ENCODE measurements at regions not wholly inside any gene's neighbourhood (a gene's known extent, or its start where the extent isn't known, plus 50 kb on each side); places are given as distances from the start of the nearest gene placed in this dataset.

DNA sequence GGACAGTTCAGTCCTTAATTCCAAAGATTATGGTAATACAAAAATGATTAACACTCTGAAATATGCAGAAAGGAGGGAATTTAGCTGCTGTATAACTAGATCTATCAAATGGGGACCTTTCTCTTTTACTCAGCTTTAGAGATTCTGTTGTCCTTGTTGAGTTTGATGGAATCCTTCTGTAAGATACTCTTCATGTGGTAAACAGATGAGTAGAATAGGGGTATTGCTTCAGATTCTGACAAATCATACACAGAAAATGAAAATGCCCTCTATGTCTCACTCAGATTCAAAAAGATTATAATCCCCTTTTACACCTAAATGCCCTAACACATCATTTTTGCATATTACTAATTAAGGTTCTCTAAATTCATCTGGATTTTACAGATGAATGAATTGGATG lies 50.7 kb downstream of the ARHGAP35 start:
- no peak for DNase-seq

DNA sequence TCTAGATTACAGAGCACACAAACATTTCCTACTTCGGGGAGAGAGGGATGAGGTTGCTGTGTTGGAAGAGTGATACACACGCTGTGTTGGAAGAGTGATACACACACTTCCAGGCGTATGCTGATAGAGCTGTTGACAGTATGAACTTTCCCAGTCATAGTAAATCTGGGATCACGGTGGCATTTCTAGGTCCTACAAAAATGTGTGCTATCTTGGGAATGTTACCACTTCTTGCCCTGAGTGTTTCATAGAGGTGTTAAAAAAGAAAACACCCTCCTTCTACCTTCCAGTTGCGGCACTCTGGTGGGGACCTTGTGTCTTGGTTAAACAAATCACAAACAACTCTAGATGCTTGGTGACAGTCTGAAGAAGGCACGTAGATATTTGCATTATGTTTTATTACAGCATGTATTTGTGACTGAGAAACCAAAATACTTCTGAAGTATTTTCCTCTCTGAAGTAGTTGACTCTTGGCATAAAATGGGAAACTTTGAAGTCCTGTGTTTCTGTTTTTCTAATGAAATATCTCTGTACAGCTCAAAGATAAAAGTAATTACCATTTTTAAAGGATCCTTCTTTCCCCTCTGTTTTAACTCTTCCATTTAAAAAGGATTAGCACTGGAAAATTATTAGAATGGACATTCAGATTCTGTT lies 52.5 kb downstream of the ARHGAP35 start:
- DNase-seq = no peak

DNA sequence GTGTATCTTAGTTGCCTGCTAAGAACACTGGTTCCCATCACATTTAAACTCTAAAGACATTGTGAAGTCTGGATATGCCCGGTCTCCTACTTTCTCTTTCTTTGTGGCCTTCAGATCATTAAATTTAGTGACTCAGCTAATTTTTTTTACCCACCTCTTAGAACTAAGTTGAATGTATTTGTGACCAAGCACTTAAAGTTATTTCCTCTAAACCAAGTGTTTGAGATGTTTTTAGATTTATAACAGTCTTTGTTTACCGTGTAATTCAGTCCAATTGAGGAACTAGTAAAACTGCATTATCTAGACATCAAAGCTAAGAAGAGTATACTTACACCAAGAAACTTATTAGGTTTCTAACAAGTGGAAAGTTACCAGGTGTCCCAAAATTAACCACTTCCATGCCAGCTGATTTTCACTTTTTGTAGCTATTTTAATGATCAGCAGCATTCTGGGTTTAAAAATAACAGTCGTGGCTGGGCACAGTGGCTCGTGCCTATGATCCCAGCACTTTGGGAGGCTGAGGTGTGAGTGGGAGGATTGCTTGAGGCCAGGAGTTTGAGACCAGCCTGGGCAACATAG lies 53.1 kb downstream of the ARHGAP35 start:
- no peak for DNase-seq

DNA sequence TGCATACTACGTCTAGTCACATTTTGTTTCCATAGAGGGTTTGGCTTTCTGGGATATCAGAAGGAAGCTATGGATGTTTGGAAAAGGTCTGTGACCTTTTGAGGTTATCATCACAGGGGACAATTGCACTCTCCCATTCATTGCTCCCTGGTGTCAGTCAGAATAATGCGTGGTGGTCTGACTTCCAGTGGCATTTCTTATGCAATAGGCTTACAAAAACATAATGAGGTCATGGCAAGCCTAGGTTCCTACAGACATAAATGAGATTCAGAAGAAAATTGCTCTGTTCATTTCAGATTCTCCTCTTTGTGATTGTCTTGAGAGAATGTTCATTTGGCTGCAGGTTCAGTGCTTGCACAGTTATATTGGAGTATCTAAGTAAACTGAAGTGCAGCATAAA lies 54.6 kb downstream of the ARHGAP35 start:
- DNase-seq = no peak

DNA sequence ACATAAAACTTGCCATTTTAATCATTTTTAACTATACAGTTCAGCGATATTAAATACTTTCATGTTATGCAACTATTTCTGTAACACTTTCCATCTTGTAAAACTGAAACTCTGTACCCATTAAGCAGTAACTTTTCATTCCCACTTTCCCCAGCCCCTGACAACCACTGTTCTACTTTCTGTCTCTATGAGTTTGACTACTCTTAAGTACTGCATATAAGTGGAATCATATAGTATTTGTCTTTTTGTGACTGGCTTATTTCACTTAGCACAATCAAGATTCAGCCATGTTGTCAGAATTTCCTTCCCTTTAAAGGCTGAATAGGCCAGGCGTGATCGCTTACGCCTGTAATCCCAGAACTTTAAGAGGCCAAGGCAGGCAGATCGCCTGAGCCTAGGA lies 56.2 kb downstream of the ARHGAP35 start:
- no peak for DNase-seq

DNA sequence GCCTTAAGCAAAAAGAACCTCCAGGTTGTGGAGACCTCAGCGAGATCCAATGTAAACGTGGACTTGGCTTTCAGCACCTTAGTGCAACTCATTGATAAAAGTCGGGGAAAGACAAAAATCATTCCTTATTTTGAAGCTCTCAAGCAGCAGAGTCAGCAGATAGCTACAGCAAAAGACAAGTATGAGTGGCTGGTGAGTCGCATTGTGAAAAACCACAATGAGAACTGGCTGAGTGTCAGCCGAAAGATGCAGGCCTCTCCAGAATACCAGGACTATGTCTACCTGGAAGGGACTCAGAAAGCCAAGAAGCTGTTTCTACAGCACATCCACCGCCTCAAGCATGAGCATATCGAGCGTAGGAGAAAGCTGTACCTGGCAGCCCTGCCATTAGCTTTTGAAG lies 58.5 kb downstream of the ARHGAP35 start:
- DNase-seq = no peak

DNA sequence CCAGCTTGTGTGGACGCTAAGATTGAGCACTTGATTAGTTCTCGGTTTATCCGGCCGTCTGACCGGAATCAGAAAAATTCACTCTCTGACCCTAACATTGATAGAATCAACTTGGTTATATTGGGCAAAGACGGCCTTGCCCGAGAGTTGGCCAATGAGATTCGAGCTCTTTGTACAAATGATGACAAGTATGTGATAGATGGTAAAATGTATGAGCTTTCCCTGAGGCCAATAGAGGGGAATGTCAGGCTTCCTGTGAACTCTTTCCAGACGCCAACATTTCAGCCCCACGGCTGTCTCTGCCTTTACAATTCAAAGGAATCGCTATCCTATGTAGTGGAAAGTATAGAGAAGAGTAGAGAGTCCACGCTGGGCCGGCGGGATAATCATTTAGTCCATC lies 59.6 kb downstream of the ARHGAP35 start:
- no peak for DNase-seq

DNA sequence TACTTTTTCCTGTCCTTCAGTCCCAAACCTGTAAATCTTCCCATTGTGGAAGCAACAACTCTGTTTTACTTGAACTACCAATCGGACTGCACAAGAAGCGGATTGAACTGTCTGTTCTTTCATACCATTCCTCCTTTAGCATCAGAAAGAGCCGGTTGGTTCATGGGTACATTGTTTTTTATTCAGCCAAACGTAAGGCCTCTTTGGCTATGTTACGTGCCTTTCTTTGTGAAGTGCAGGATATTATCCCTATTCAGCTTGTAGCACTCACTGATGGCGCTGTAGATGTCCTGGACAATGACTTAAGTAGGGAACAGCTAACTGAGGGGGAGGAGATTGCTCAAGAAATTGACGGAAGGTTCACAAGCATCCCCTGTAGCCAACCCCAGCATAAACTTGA lies 60.3 kb downstream of the ARHGAP35 start:
- no peak for DNase-seq

DNA sequence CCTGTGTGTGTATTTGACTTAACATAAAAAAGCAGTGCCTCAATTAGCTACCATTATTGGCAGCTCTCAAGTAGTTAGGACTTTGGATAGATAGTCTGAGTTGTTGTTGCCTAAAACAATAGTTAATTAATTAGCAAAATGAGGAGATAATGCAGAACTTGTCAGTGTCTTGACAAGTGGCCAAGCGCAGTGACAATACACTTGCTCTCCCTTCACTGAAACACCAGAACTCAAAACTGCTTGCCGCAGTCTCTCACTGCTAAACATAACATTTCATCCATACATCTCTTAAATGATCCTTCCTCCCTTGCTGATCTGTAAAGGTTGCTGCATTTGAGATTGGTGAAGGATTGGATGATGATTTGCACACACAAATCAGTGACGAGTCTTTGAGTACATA lies 61.7 kb downstream of the ARHGAP35 start:
- DNase-seq = no peak

DNA sequence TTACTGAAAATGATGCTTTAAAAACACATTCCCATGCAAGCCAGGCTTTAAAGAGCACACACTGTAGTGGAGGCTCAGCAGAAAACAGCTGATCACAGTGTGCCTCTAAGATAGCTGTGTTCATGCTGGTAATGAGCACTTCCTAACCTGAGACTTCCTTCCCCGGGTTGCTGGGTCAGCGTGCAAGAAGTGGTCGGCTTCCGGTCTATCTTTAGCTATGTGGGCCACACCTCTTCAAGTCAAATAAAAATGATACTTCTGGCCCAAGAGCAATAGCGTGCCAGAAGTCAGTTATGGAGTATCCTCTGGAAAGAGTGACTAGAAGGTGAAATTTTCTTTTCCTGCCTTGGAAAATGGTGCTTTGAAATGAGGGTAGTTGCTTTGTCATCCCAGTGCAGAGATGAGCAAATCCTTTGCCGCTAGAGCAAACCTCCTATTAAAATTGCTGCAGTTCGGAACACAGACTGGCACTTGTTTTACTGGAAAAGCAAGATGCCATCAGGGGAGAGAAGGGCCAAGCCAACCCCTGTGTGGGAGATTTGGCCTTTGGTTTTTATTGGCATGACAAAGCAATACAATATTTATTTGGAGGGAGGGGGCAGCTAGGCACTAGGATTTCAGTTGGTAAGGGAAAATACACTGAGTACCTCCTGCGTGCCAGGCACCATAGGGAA lies 64.2 kb downstream of the ARHGAP35 start:
- DNase-seq = no peak

DNA sequence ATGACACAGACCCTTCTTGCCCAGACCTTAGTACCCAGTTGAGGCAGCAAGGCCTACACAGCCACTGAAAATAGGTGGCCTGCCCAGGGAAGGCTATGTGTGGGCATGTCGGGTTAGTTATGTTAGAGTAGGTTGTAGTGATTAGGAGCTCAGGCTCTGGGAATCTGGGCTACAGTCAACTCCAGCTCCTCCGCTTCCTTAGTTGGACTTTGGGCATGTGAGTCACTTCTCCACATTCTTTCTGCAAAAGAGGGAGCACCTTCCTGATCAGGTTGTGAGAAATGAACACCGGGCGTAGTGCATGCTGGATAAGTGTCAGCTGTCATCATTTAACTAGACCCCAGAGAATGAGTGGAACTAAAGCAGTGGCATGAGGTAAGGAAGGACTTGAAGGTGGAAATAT lies 64.8 kb downstream of the ARHGAP35 start:
- DNase-seq = no peak

DNA sequence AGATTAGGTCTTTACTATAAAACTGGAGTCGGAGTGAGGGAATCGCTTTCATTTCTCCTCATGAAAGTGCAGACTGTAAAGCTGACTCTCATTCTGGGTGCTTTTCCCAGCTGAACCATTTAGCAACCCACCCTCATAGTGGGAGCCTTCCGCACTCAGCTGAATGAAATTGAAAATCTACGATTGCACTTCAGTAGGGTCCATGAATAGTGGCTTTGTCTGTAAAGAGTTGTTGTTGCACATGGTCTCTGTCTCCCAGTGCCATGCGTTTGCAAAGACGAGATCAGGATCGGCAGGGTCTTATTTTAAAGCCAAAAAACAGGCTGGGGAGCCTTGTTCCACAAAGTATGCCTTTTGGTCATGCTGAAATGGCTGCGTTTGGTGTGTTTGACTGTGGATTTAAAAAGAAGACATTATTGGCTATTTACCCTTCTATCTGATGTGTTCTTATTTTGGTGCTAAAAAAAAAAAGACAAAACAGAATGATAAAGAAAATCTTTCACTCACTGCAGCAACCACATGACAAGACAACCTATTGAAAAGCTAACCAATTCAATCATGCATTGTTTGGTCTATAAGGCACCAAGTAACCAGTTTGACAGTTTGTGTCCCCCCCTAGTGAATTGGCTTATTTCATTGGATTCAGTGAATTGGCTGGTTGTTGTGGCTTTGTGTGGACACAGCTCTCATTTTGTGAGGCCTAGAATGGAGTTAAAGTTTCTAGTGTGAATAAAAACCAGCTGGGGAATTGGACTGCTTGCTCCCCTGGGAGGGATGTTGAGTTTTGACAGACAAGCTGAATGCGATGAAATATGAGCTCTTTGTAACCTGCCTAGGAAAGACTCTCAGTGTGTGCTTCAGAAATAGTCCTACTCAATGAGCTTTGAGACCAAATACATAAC lies 65.6 kb downstream of the ARHGAP35 start:
- DNase-seq = peak; percentile 54

DNA sequence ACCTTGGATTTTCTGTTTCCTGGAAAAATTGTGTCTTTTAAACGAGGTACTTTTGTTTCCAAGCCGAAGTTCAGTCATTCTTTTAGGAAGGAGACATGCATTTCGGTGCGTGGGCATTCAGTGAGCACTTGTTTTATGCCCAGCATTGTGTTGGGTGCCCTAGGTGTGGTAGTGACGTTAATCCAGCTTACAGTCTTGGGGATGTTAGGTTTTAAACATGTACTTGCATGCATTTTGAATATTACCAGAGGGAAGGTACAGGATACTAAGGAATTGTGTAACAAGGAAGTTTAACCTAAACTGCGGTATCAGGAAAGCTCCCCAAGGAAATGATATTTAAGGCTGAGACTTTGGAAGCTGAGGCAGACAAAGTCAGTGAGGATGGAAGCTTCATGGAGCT lies 66.3 kb downstream of the ARHGAP35 start:
- no peak for DNase-seq

DNA sequence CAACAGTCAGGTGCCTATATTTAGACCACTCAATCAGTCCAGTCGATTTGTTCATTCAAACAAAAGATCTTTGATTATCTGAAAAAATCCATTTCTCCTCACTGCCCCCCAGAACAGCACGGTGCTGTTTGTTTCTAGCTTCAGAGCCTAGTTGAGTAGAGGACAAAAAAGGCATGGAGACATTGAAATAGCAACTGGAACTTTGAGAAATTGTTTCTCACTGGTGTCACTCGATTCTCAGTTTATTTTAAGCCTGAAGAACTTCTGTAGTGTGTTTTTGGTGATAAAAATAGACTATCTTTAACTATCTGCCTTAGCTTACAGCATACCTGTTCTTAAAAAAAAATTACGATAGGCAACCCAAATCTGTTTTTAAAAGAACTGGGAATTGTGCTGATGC lies 67.1 kb downstream of the ARHGAP35 start:
- no peak for DNase-seq

DNA sequence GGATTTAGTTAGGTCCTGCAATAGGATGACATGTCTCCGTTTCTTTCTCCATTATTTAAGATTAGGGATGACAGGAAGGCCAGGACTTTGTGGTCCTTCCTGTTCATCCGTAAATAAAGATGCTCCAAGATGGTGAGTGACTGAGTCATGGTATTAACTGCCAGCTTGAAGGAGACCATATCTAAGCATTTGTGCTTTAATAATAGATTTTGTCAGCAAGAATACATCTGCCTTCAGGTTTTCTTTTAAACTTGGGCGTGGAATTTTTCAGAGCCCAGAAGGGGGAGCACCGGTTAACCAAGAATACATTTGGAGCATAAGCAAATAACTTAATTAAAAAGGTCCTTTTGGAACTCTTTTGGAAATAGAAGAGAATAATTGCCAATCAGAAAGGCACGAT lies 68.2 kb downstream of the ARHGAP35 start:
- no peak for DNase-seq

DNA sequence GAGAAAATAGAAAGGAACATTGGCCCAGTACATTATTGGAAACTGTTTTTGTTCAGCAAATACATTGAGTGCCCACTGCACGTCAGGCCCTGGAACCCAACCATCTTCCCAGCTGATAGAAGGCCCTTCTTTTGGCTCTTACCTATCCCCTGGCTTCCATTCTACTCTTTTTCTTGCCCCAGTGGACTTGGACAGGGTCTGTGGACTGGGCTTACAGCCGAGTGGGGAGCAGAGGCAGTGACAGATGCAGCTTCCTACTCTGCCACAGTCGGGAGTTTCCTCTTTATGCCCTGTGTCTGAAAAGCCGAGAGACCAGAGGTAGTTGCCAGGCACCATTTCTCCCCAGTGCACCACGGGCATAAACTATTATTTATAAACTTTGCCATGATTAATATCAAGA lies 70.4 kb downstream of the ARHGAP35 start:
- no peak for DNase-seq

DNA sequence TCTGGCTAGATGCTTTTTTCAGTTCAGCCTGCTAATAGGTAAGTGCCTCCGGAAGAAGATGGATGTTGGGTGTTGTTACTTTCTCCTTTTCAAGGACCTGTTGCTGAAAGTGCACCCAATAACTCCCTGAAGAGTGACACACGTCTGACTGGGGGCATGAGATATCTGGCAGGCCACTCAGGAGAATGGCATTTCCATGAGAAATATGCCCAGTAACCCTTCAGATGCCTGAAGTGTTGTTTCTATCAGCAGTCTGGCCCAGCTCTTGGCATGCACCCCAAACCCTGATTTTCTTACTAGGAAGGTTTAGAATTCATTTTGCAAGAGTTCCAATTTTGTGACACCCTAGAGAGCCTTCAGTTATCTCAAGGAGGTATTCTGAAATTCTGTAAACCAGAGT lies 71.5 kb downstream of the ARHGAP35 start:
- no peak for DNase-seq

DNA sequence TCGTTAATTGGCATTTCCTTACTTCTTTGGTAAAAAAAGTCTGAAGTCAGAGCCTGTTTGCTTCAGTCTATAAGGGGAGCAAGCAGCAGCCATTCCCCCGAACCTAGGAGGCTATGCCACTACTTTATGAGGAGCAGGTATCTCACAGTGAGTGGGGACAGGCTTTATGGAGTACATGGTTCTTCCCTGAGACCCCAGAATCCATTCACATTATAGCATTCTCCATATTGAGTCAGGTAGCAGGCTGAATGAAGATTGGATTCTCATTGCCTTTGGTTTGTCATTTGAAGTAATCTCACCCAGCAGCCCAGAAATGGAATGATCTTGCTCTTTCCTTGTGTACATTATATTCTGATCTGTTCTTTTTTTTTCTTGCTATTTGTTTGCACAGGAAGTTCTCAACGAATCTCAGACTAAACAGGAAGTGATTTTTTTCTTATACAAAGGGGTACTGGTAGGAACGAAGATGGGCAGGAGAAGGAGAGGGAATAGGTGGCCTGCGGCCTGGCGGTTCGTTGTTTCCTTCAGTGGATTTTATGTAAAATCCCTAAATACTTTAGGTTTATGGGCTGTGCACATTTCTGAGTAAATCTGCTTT lies 74.4 kb downstream of the ARHGAP35 start:
- DNase-seq = no peak

DNA sequence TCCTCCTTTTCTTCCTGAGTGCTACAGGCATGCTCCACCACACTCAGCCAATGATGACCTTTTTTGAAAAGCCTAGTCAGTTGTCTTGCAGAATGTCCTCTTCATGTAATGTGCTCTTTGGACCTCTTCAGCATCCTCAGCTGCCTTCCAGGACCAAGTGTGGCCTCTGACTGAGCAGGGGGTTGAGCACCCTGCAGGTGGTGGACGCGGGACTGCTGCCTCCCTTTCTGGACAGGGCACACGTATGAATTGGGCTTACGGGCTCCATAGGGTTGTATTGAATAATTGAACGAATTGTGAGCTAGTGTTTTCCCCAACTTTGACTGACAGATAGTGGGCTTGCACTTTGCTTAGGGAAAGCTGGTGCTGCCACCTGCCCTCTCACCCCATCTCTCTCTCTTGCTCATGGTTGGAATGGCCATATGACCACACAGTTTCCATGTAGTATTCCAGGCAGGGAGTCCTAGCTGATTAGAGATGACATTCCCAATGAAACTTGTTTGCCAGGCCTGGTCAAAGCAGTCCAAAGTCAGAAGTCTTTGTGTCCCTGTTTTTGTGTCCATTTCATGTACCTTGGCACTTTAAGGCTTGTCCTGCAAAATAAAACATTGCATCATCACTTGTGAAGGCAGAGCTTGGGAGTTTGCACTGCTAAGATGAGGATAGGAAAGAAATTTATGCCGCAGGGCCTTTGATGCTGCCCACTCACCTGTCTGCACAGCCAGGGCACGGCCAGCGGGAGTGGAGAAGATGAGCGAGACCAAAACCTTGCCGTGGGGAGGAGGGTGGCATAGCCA lies 76.3 kb upstream of the NPAS1 start:
- DNase-seq = no peak

DNA sequence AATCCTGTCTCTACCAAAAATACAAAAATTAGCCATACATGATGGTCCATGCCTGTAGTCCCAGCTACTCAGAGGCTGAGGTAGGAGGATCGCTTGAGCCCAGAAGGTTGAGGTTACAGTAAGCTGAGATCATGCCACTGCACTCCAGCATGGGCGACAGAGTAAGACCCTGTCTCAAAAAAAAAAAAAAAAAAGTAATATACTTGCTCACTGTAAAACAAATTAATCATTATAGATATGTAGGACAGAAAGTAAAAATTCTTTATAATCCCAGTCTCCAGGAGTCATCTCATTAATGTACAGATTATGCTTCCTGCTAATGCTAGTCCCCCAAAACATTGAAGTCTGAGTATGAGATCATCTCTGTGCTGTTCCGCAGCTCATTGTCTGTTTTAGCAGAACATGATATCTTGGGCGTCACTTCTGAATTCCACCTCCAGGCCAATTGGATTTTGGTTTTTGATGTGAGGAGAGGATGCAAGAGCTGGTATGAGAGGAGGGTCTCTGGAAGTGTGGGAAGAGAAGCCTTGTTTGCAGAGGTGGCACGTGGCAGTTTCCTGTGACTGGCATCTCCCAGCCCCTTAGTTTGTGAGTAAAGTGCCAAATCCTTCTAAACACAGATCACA lies 75.4 kb upstream of the NPAS1 start:
- DNase-seq = no peak

DNA sequence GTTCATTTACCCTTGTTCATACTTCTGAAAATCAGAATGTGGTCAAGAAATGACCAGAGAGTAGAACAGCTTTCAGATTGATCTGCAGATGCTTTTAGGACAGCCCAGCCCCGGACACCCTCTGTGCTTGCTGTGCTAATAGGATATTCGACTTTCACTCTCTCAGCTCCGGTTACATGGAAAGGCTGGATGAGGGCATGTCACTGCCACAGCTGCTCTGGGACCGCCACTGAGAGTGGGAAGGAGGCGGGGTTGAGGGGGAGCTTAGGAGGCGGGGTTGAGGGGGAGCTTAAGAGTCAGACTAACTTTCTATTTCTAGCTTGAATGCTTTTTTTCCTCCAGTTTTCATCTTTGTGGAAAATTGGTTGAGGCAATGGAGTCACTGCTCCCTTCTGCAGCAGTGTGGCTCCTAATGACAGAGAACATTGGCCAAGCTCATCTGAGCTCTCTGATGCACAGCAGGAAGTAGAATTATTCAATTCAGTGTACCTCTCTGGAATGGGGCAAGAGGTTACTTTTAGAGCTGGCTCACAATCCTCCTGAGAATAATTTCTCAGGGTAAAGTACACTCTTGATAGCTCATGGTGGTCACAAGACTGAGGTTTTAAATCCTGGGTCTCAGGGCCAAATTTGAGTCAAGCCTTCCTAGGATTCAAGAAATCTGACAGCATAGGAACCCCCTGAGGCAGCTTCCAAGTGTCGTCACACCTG lies 74.6 kb upstream of the NPAS1 start:
- DNase-seq = peak; percentile 77

Measured in NCI-H2171 (cell line).